Mammary epithelial cell (primary cell): ENCODE measurements at regions not wholly inside any gene's neighbourhood (a gene's known extent, or its start where the extent isn't known, plus 50 kb on each side); places are given as distances from the start of the nearest gene placed in this dataset.
"Not testable (repeated sequence)": the region's sequence is repeated elsewhere in the genome, so short reads cannot be mapped to it uniquely, and the experiment has no call there.

Source experiments
- CTCF ChIP-seq, 2 donors: IDR thresholded peaks in 1 of 2; conservative IDR thresholded peaks in 1 of 2; 2 replicates each; pipeline ENCODE4 v1.5.1; 2011 to 2012; ENCODE audit warnings: inconsistent platforms in 2 of 2, low read length in 2 of 2, mild to moderate bottlenecking in 2 of 2, control low read depth in 1 of 2, low read depth in 1 of 2; ENCODE audit not compliant: insufficient read depth in 1 of 2; ENCODE audit errors: extremely low read depth in 1 of 2
- EZH2 ChIP-seq: IDR thresholded peaks from 2 replicates; pipeline ENCODE4 v1.6.1; 2012; ENCODE audit warnings: low read length, inconsistent platforms, borderline replicate concordance

GRCh38 chr5:85994653-85995052 is 623.1 kb upstream of the COX7C start:
- not testable (repeated sequence) for TF ChIP-seq CTCF (conservative IDR thresholded peaks at IDR 0.05 in 1 of 2, IDR thresholded peaks at IDR 0.05 in 1 of 2; ENCODE audit: extremely low read depth in 1 of 2, insufficient read depth in 1 of 2, low read depth in 1 of 2, low read length in 2 of 2); EZH2
